HepG2 (cell line): ENCODE measurements at regions not wholly inside any gene's neighbourhood (a gene's known extent, or its start where the extent isn't known, plus 50 kb on each side); places are given as distances from the start of the nearest gene placed in this dataset.
"Not testable (repeated sequence)": the region's sequence is repeated elsewhere in the genome, so short reads cannot be mapped to it uniquely, and the experiment has no call there.

Experiments used
- EZH2 ChIP-seq: conservative IDR thresholded peaks from 2 replicates; pipeline ENCODE4 v1.6.1; 2012; ENCODE audit warnings: mild to moderate bottlenecking, low read depth, low read length, moderate library complexity
- HMG20A ChIP-seq: IDR thresholded peaks from 2 replicates; pipeline ENCODE4 v1.6.1; 2016; ENCODE audit warnings: borderline replicate concordance
- IRF9 ChIP-seq: sonication (generic); formaldehyde crosslinking; IDR thresholded peaks from 2 replicates; pipeline ENCODE4 v1.8.0; 2022; ENCODE audit warnings: missing genetic modification reagents, mild to moderate bottlenecking, borderline replicate concordance
- ZNF253 ChIP-seq: sonication (generic); formaldehyde crosslinking; IDR thresholded peaks from 2 replicates; pipeline ENCODE4 v1.8.0; 2022; ENCODE audit warnings: mild to moderate bottlenecking, missing genetic modification reagents, borderline replicate concordance
- ZNF292 ChIP-seq: sonication (generic); formaldehyde crosslinking; IDR thresholded peaks from 2 replicates; pipeline ENCODE4 v1.8.1; 2022; ENCODE audit warnings: mild to moderate bottlenecking, low read depth, missing genetic modification reagents, borderline replicate concordance

GRCh38 chr10:46660835-46661164 lies 81.9 kb downstream of the SYT15 start:
- not testable (repeated sequence) for TF ChIP-seq EZH2; HMG20A (CRISPR knock-in tag); IRF9 (CRISPR knock-in tag); ZNF253 (CRISPR knock-in tag); ZNF292 (CRISPR knock-in tag)
